BE2C (cell line): ENCODE measurements at regions not wholly inside any gene's neighbourhood (a gene's known extent, or its start where the extent isn't known, plus 50 kb on each side); places are given as distances from the start of the nearest gene placed in this dataset.

Experiments used
- DNase-seq: peaks from one replicate; pipeline ENCODE4 v3.0.0-alpha.2; 2020
- H3K27me3 ChIP-seq: fragments of 250-450 bp; sonication (Bioruptor Pico); 2 replicates; pipeline ENCODE4 v1.5.1; 2020; ENCODE audit warnings: mild to moderate bottlenecking
- H3K36me3 ChIP-seq: fragments of 250-450 bp; sonication (Bioruptor Pico); 2 replicates; pipeline ENCODE4 v1.5.1; 2020; ENCODE audit warnings: mild to moderate bottlenecking
- H3K4me1 ChIP-seq: fragments of 250-450 bp; sonication (Bioruptor Pico); 2 replicates; pipeline ENCODE4 v1.5.1; 2020
- H3K4me3 ChIP-seq: 2 replicates; pipeline ENCODE4 v1.5.1; 2011; ENCODE audit warnings: low read depth, low read length
- H3K9me3 ChIP-seq: fragments of 250-450 bp; sonication (Bioruptor Pico); 2 replicates; pipeline ENCODE4 v1.5.1; 2020
- TF ChIP-seq, protein P1 (sequence below): IDR thresholded peaks from 2 replicates; pipeline ENCODE4 v1.5.1; 2012; ENCODE audit warnings: mild to moderate bottlenecking, low read depth, low read length

- DNase-seq: no peak
- H3K4me1 ChIP-seq: peaks cover 8% of the 10 kb centered on the region
- no peak overlapping the region for H3K4me3 ChIP-seq
- H3K9me3 ChIP-seq: no peaks in the 10 kb centered on the region
- TF ChIP-seq, protein P1, sequence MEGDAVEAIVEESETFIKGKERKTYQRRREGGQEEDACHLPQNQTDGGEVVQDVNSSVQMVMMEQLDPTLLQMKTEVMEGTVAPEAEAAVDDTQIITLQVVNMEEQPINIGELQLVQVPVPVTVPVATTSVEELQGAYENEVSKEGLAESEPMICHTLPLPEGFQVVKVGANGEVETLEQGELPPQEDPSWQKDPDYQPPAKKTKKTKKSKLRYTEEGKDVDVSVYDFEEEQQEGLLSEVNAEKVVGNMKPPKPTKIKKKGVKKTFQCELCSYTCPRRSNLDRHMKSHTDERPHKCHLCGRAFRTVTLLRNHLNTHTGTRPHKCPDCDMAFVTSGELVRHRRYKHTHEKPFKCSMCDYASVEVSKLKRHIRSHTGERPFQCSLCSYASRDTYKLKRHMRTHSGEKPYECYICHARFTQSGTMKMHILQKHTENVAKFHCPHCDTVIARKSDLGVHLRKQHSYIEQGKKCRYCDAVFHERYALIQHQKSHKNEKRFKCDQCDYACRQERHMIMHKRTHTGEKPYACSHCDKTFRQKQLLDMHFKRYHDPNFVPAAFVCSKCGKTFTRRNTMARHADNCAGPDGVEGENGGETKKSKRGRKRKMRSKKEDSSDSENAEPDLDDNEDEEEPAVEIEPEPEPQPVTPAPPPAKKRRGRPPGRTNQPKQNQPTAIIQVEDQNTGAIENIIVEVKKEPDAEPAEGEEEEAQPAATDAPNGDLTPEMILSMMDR: no peak
- H3K36me3 ChIP-seq: no peaks in the 10 kb centered on the region
- no peaks in the 10 kb centered on the region for H3K27me3 ChIP-seq
These were observed 247.0 kb downstream of the WDR11 start for GRCh38 chr10:121098211-121098610.

DNA sequence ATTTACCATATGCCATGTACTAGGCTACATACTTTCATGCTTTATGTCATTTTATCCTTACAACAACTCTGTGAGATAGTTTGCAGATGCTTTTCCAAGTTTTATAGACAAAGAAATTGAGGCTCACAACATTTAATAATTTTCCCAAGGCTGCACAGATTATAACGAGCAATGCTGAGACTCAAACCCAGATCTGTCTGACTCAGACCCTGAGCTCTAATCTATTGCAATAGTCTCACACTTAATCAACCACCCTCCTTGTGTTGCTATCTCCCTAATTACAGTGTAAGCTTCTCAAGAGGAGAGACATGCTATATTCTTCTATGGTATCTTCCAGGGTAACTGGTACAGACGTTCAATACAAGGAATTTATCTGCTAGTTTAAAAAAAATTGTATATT is 247.6 kb downstream of the WDR11 start:
- Histone ChIP-seq H3K4me3 (no peak overlapping the region), H3K9me3 (no peaks in the 10 kb centered on the region), H3K4me1 (peaks cover 8% of the 10 kb centered on the region), H3K27me3 (no peaks in the 10 kb centered on the region), H3K36me3 (no peaks in the 10 kb centered on the region)
- TF ChIP-seq, protein P1: no peak
- no peak for DNase-seq

DNA sequence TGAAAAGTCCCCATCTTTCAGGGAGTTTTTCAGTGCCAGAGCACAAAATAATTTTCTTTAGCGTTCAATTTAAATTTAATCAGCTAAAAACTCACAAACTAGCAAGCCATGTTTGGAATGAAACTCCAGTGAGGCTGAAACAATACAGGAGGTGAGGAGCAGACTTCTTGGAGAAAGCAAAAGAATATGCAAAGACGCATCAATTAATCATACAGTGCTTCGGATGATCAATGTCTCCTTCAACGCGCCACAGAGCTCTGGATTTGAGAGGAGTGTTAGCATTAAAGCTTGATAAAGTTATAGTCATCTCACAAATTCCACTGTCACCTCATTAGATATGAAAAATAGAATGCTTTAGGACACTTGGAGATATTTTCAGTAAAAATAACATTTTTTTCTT is 248.0 kb downstream of the WDR11 start:
- TF ChIP-seq, protein P1: no peak

GRCh38 chr10:121099592-121099991 is 248.4 kb downstream of the WDR11 start:
- DNase-seq: no peak
- no peaks in the 10 kb centered on the region for H3K36me3 ChIP-seq
- peaks cover 8% of the 10 kb centered on the region for H3K4me1 ChIP-seq
- H3K9me3 ChIP-seq: no peaks in the 10 kb centered on the region
- no peak overlapping the region for H3K4me3 ChIP-seq
- TF ChIP-seq, protein P1: no peak
- H3K27me3 ChIP-seq: no peaks in the 10 kb centered on the region

More for the DNA sequence above, 248.0 kb downstream of the WDR11 start:
- peaks cover 8% of the 10 kb centered on the region for H3K4me1 ChIP-seq
- DNase-seq: no peak
- no peaks in the 10 kb centered on the region for H3K9me3 ChIP-seq
- H3K27me3 ChIP-seq: no peaks in the 10 kb centered on the region
- no peak overlapping the region for H3K4me3 ChIP-seq
- no peaks in the 10 kb centered on the region for H3K36me3 ChIP-seq

GRCh38 chr10:121101561-121101960 is 250.4 kb downstream of the WDR11 start:
- Histone ChIP-seq H3K27me3 (no peaks in the 10 kb centered on the region), H3K4me3 (no peak overlapping the region), H3K4me1 (peaks cover 8% of the 10 kb centered on the region), H3K36me3 (no peaks in the 10 kb centered on the region), H3K9me3 (no peaks in the 10 kb centered on the region)
- no peak for DNase-seq
- TF ChIP-seq, protein P1: no peak

DNA sequence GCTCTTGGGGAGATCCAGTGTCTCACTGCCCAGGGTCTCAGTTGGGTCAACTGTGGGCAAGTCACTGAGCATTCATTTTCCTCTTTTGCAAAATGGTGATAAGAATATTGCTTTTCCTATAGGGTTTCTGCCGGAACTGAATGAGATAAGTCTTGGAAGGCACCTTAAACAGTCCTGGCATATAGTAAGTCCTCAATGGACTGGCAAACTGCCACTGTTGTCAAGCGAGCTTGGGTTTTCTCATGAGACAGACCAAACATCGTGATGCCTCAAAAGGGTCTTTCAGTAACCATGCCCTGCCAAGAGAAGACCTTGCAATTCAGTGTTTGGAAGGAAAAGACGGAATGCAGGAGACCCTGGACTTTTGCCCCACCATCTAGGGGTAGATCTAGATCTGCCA is 251.5 kb downstream of the WDR11 start:
- H3K27me3 ChIP-seq: no peaks in the 10 kb centered on the region
- no peak overlapping the region for H3K4me3 ChIP-seq
- H3K36me3 ChIP-seq: no peaks in the 10 kb centered on the region

More for the DNA sequence above, 251.5 kb downstream of the WDR11 start:
- Histone ChIP-seq H3K4me1 (peaks cover 4% of the 10 kb centered on the region; the same call in 1 of the 2 replicates), H3K9me3 (no peaks in the 10 kb centered on the region)
- TF ChIP-seq, protein P1: no peak
- DNase-seq: no peak
